ENCODE measurements at regions not wholly inside any gene's neighbourhood (a gene's known extent, or its start where the extent isn't known, plus 50 kb on each side); places are given as distances from the start of the nearest gene placed in this dataset.

DNA sequence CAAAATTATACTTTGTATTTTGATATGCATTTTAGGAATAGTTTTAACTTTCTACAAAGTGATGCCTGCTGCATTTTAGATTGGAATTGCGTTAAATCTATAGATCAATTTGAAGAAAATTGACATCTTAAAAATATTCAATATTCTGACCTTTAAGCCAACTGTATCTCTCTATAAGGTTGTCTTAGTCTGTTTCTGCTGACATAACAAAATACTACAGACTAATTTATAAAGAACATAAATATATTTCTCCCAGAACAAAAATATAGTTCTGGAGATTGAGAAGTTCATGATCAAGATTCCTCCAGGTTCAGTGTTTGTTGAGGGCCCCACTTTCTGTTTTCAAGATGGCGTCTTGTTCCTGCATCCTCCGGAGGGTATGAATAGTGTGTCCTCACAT, 73.6 kb upstream of the NEGR1 start:
- H3K27ac Mint-ChIP-seq (ENCODE audit: unreplicated experiment), result no peak overlapping the region
- no peak overlapping the region for H3K4me3 Mint-ChIP-seq
- no peak for TF ChIP-seq CTCF (conservative IDR thresholded peaks at IDR 0.05)
- no peaks in the 10 kb centered on the region for H3K4me1 Mint-ChIP-seq
- H3K9me3 Mint-ChIP-seq, result no peaks in the 10 kb centered on the region
- peaks cover 16% of the 10 kb centered on the region for H3K27me3 Mint-ChIP-seq (ENCODE audit: low read depth)
- H3K36me3 Mint-ChIP-seq (ENCODE audit: low read depth), result no peaks in the 10 kb centered on the region
- DNase-seq (ENCODE audit: low read depth, low spot score), result no peak

DNA sequence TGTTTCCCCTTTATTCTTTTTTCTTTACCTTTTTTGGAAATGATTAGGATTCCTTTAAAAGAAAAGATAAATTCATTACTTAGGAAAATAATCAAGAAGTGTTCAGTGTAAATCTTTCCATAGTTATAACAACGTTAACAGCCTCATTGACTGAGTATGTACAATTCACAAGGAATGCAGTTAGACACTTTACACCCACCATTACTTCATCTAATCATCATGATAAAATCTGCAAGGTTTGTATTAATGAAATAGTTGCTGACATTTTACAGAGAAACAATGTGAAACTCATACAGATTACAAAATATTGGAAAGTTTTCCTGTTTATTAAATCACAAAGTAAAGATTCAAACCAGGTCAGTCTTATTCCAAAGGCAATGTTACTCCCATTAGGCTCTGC, 59.3 kb upstream of the NEGR1 start:
- Mint-ChIP-seq H3K27ac (ENCODE audit: unreplicated experiment) (no peak overlapping the region), H3K9me3 (no peaks in the 10 kb centered on the region), H3K4me1 (no peaks in the 10 kb centered on the region), H3K36me3 (ENCODE audit: low read depth) (no peaks in the 10 kb centered on the region), H3K27me3 (ENCODE audit: low read depth) (peaks cover 2% of the 10 kb centered on the region), H3K4me3 (no peak overlapping the region)
- TF ChIP-seq CTCF (conservative IDR thresholded peaks at IDR 0.05), result no peak
- DNase-seq (ENCODE audit: low read depth, low spot score), result no peak

GRCh38 chr1:72336776-72337175, 54.4 kb upstream of the NEGR1 start:
- no peak overlapping the region for H3K27ac Mint-ChIP-seq (ENCODE audit: unreplicated experiment)
- no peak for TF ChIP-seq CTCF (conservative IDR thresholded peaks at IDR 0.05)
- DNase-seq (ENCODE audit: low read depth, low spot score), result no peak
- H3K4me3 Mint-ChIP-seq, result no peak overlapping the region
- no peaks in the 10 kb centered on the region for H3K9me3 Mint-ChIP-seq
- H3K4me1 Mint-ChIP-seq, result no peaks in the 10 kb centered on the region
- no peaks in the 10 kb centered on the region for H3K27me3 Mint-ChIP-seq (ENCODE audit: low read depth)
- H3K36me3 Mint-ChIP-seq (ENCODE audit: low read depth), result no peaks in the 10 kb centered on the region

All from neural crest cell (in vitro differentiated cells).